CD14-positive monocyte (primary cell): ENCODE measurements at regions not wholly inside any gene's neighbourhood (a gene's known extent, or its start where the extent isn't known, plus 50 kb on each side); places are given as distances from the start of the nearest gene placed in this dataset.

Experiments used
- DNase-seq, 3 donors: peaks; one replicate each; pipeline ENCODE4 v3.0.0-alpha.2; 2011 to 2022
- H2AFZ ChIP-seq: 2 replicates; pipeline ENCODE4 v1.6.0; 2012; ENCODE audit warnings: mild to moderate bottlenecking, low read depth, low read length, inconsistent platforms; ENCODE audit not compliant: insufficient read depth, poor library complexity, severe bottlenecking
- H3K27ac ChIP-seq, 2 donors: 1 replicate in 1 of 2; 2 replicates in 1 of 2; pipeline ENCODE4 v1.5.1; 2012 to 2013; ENCODE audit warnings: low read length in 2 of 2, control low read depth in 1 of 2, inconsistent platforms in 1 of 2, low read depth in 1 of 2, mild to moderate bottlenecking in 1 of 2
- H3K27me3 ChIP-seq, 2 donors: one replicate each; pipeline versions ENCODE4 v1.6.0 to v1.6.1; 2011 to 2013; ENCODE audit warnings: low read length in 2 of 2; ENCODE audit not compliant: control insufficient read depth in 2 of 2, insufficient read depth in 2 of 2
- H3K36me3 ChIP-seq, 2 donors: replicated peaks in 1 of 2; 1 replicate in 1 of 2; 2 replicates in 1 of 2; pipeline versions ENCODE4 v1.5.1 to v1.6.1; 2012 to 2013; ENCODE audit warnings: low read length in 2 of 2, control low read depth in 1 of 2, inconsistent platforms in 1 of 2, mild to moderate bottlenecking in 1 of 2; ENCODE audit not compliant: insufficient read depth in 2 of 2, control insufficient read depth in 1 of 2
- H3K4me1 ChIP-seq, 2 donors: 1 replicate in 1 of 2; 2 replicates in 1 of 2; pipeline versions ENCODE4 v1.5.1 to v1.6.1; 2012 to 2013; ENCODE audit warnings: low read length in 2 of 2, control low read depth in 1 of 2, inconsistent platforms in 1 of 2, mild to moderate bottlenecking in 1 of 2, moderate library complexity in 1 of 2; ENCODE audit not compliant: insufficient read depth in 2 of 2, control insufficient read depth in 1 of 2
- H3K4me2 ChIP-seq: replicated peaks from 2 replicates; pipeline ENCODE3; 2012; ENCODE audit warnings: low read length, moderate library complexity, mild to moderate bottlenecking; ENCODE audit not compliant: poor library complexity, severe bottlenecking; ENCODE audit errors: extremely low read depth
- H3K4me3 ChIP-seq, 3 experiments: fragments of 200-600 bp in 1 of 3; sonication (generic) in 1 of 3; replicated peaks in 1 of 3; 1 replicate in 2 of 3; 2 replicates in 1 of 3; pipeline ENCODE4 v1.5.1; 2011 to 2013; ENCODE audit warnings: low read length in 3 of 3, mild to moderate bottlenecking in 3 of 3, control low read depth in 2 of 3, low read depth in 2 of 3, inconsistent platforms in 1 of 3, moderate library complexity in 1 of 3
- H3K79me2 ChIP-seq: 2 replicates; pipeline ENCODE4 v1.6.0; 2012; ENCODE audit warnings: mild to moderate bottlenecking, control low read depth, inconsistent platforms, low read length, moderate library complexity; ENCODE audit not compliant: insufficient read depth
- H3K9ac ChIP-seq: 2 replicates; pipeline ENCODE4 v1.6.0; 2017; ENCODE audit warnings: low read length, mild to moderate bottlenecking; ENCODE audit not compliant: insufficient read depth, poor library complexity, severe bottlenecking
- H3K9me3 ChIP-seq, 2 donors: replicated peaks in 1 of 2; 1 replicate in 1 of 2; 2 replicates in 1 of 2; pipeline versions ENCODE4 v1.5.1 to v1.6.1; 2012 to 2013; ENCODE audit warnings: low read length in 2 of 2, control low read depth in 1 of 2; ENCODE audit not compliant: control insufficient read depth in 1 of 2, insufficient read depth in 1 of 2
- H4K20me1 ChIP-seq: 2 replicates; pipeline ENCODE4 v1.6.0; 2012; ENCODE audit warnings: mild to moderate bottlenecking, low read length, control low read depth, moderate library complexity; ENCODE audit not compliant: insufficient read depth
- H3K27ac Mint-ChIP-seq, 7 donors: one replicate each; pipeline ENCODE4 v1.8.0; 2020; ENCODE audit warnings: mild to moderate bottlenecking in 7 of 7, mixed read lengths in 7 of 7, moderate library complexity in 6 of 7, inconsistent platforms in 2 of 7
- H3K27me3 Mint-ChIP-seq, 3 donors: one replicate each; pipeline ENCODE4 v1.8.0; 2021 to 2022; ENCODE audit warnings: low read depth in 3 of 3, mild to moderate bottlenecking in 3 of 3, mixed read lengths in 3 of 3, moderate library complexity in 3 of 3, inconsistent platforms in 1 of 3
- H3K36me3 Mint-ChIP-seq, 2 donors: one replicate each; pipeline ENCODE4 v1.8.0; 2020; ENCODE audit warnings: mixed read lengths in 2 of 2, inconsistent platforms in 1 of 2, mild to moderate bottlenecking in 1 of 2
- H3K4me1 Mint-ChIP-seq: one replicate; pipeline ENCODE4 v1.8.0; 2020; ENCODE audit warnings: mild to moderate bottlenecking, mixed read lengths
- H3K4me3 Mint-ChIP-seq, 2 donors: one replicate each; pipeline ENCODE4 v1.8.0; 2020; ENCODE audit warnings: mild to moderate bottlenecking in 2 of 2, mixed read lengths in 2 of 2, moderate library complexity in 1 of 2
- H3K9me3 Mint-ChIP-seq, 7 donors: one replicate each; pipeline ENCODE4 v1.8.0; 2020 to 2022; ENCODE audit warnings: mixed read lengths in 7 of 7, mild to moderate bottlenecking in 6 of 7, moderate library complexity in 6 of 7, inconsistent platforms in 2 of 7
- WGBS: methylation state at CpG from one replicate; pipeline ENCODE4 v1.1.5; 2013; ENCODE audit warnings: missing lambda C conversion rate; ENCODE audit not compliant: insufficient coverage; 5-methylcytosine and 5-hydroxymethylcytosine counted together
- intact Hi-C, 2 donors: fragments of 100-400 bp; cut with micrococcal nuclease; formaldehyde crosslinking; loops; one replicate each; pipeline versions ENCODE4 v1.15.0 to v1.15.1; 2023
- TF ChIP-seq, protein P1 (sequence below): fragments of 200-600 bp; IDR thresholded peaks from one replicate; pipeline ENCODE4 v1.8.0; 2022; ENCODE audit warnings: antibody characterized with exemption, mild to moderate bottlenecking

- TF ChIP-seq, protein P1, sequence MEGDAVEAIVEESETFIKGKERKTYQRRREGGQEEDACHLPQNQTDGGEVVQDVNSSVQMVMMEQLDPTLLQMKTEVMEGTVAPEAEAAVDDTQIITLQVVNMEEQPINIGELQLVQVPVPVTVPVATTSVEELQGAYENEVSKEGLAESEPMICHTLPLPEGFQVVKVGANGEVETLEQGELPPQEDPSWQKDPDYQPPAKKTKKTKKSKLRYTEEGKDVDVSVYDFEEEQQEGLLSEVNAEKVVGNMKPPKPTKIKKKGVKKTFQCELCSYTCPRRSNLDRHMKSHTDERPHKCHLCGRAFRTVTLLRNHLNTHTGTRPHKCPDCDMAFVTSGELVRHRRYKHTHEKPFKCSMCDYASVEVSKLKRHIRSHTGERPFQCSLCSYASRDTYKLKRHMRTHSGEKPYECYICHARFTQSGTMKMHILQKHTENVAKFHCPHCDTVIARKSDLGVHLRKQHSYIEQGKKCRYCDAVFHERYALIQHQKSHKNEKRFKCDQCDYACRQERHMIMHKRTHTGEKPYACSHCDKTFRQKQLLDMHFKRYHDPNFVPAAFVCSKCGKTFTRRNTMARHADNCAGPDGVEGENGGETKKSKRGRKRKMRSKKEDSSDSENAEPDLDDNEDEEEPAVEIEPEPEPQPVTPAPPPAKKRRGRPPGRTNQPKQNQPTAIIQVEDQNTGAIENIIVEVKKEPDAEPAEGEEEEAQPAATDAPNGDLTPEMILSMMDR, result no peak
- Histone ChIP-seq H3K79me2 (no peaks in the 10 kb centered on the region), H3K4me2 (peak overlapping the region; percentile 15), H3K9ac (no peak overlapping the region), H4K20me1 (no peaks in the 10 kb centered on the region), H3K4me1 (peaks cover 55 to 58% of the 10 kb centered on the region in 2 donors), H3K4me3 (peak overlapping the region in 1 of 3 experiments; percentile 6), H3K27me3 (no peaks in the 10 kb centered on the region), H3K36me3 (no peaks in the 10 kb centered on the region), H3K9me3 (no peaks in the 10 kb centered on the region), H2AFZ (peak overlapping the region; percentile 23), H3K27ac (peak overlapping the region; percentile 58 to 60)
- H3K4me1 Mint-ChIP-seq, result peaks cover 57% of the 10 kb centered on the region
- peaks cover 0 to 4% (median 4%) of the 10 kb centered on the region in 3 donors for H3K27me3 Mint-ChIP-seq
- peaks cover 0 to 3% (median 0%) of the 10 kb centered on the region in 7 donors for H3K9me3 Mint-ChIP-seq
- intact Hi-C loops, result loop anchor here in 1 of 2 donors (5.0 kb wide), 1 partner anchor 33 kb away; no protein-coding TSS in a partner anchor
- H3K27ac Mint-ChIP-seq, result peak overlapping the region in 3 of 7 donors; percentile 43 to 88 (median 82)
- WGBS, result no CpG with 5 or more reads among the region's 3 CpGs
- DNase-seq, result peak in 1 of 3 donors; percentile 21
- H3K4me3 Mint-ChIP-seq, result no peak overlapping the region
- H3K36me3 Mint-ChIP-seq, result no peaks in the 10 kb centered on the region
These were observed 712.7 kb downstream of the UQCRFS1 start for GRCh38 chr19:28500296-28500695.

- H3K27ac Mint-ChIP-seq, result no peak overlapping the region
- no peaks in the 10 kb centered on the region for H3K36me3 Mint-ChIP-seq
- peaks cover 0 to 4% (median 3%) of the 10 kb centered on the region in 3 donors for H3K27me3 Mint-ChIP-seq
- Histone ChIP-seq H3K4me1 (peaks cover 41 to 42% of the 10 kb centered on the region in 2 donors), H4K20me1 (no peaks in the 10 kb centered on the region), H2AFZ (no peak overlapping the region), H3K4me2 (no peak overlapping the region), H3K79me2 (no peaks in the 10 kb centered on the region), H3K9me3 (no peaks in the 10 kb centered on the region), H3K4me3 (no peak overlapping the region), H3K27me3 (no peaks in the 10 kb centered on the region), H3K9ac (no peak overlapping the region), H3K36me3 (no peaks in the 10 kb centered on the region), H3K27ac (no peak overlapping the region)
- H3K4me1 Mint-ChIP-seq, result peaks cover 43% of the 10 kb centered on the region
- DNase-seq, result no peak
- intact Hi-C loops, result no loop called here
- TF ChIP-seq, protein P1, result no peak
- WGBS, result no CpG with 5 or more reads among the region's 7 CpGs
- H3K9me3 Mint-ChIP-seq, result peaks cover 0 to 5% (median 0%) of the 10 kb centered on the region in 7 donors
- no peak overlapping the region for H3K4me3 Mint-ChIP-seq
These were observed 714.5 kb downstream of the UQCRFS1 start for GRCh38 chr19:28498404-28498976.
